IPS-NIHi7 (cell line): ENCODE measurements at regions not wholly inside any gene's neighbourhood (a gene's known extent, or its start where the extent isn't known, plus 50 kb on each side); places are given as distances from the start of the nearest gene placed in this dataset.

Source experiments
- DNase-seq: peaks from one replicate; pipeline ENCODE4 v3.0.0; 2012; ENCODE audit warnings: mixed read lengths; ENCODE audit errors: extremely low spot score

DNA sequence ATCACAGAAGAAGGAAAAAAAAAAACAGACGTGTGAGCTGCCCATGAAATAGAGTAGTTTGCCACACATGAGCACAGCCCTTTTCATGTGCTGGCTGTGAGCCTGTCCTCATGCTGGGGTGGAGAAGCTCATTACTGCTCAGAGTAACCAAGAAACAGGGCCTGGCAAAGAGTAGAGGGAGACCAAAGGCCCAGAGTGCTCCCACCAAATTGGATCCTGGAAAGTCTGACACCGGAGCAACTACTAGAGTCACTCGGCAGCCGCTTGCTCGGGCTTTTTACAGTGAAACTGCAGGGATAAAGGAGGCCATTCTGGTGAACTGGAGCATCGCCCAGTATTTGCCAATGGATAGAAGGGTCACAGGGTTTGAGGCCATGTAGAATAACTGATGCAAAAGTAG lies 64.4 kb upstream of the BARHL2 start:
- DNase-seq: no peak

DNA sequence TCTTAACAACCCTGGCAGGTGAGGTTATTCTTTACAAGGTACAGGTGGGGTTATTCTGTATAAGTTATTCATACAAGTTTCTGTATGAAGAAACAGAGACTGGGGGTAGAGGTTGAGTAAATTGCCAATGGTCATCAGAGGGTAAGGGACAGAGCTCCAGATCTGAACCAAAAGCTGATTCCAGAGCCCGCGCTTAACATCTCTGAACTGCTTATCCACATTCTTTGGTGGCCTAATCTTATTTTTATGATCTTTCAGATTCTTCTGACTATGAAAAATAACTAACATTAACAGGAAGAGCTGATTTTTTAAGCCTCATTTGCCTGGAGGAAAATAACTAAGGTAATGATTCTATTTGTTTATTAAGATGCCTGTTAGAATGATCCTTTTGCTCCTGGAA lies 63.9 kb upstream of the BARHL2 start:
- DNase-seq: no peak

DNA sequence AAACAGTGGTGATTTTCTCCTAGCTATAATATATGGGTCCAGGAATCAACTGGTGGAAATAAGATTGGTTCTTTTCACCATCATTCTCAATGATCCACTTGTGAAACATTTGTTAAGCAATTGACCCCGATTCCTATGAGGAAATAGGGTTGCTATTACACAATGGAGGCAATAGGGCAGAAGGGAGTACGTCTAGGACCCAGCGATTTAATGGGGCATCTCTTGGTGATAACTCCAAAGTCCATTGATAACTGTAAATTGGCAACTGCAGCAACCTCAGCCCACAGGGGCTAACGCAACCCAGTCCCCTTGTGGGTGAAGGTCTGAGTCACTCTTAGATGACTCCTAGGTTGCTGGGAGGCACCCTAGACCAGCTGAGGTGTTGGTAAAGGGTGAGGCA lies 62.5 kb upstream of the BARHL2 start:
- no peak for DNase-seq

DNA sequence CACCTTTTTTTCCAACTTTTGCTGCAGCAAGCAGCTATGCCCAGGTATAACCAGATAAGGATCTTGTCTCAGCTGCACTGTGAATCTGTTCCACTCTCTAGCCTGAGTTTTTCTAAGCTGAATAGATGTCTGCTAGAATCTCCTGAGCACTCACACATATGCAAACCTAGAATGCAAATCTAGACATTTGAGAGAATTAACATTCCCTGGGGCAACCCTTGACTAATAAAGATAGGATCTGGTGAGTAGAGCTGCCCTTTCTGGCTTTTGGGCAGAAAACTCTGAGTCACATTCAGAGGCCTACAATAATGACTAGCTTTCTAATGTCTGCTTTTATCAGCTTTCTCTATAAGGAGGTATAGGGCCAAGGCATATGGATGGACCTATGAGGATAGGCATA lies 61.4 kb upstream of the BARHL2 start:
- DNase-seq: no peak

DNA sequence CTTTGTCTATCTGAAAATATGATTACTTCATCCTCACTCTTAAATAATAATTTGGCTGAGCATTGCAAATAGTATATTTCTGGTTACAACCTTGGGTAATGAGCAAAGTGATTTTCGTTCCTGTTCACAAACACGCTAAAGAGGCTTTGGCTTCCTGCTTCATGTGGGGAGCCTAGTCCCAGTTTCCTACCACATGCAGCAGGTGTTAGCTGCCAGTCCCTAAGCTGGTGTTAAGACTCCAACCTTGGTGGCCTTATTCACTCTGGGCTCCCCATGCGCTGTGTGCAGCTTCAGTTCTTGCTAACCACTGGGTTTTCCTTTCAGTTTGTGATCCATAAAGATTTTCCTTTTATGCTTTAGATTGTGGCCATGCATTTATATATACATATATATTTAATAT lies 56.7 kb upstream of the BARHL2 start:
- no peak for DNase-seq

DNA sequence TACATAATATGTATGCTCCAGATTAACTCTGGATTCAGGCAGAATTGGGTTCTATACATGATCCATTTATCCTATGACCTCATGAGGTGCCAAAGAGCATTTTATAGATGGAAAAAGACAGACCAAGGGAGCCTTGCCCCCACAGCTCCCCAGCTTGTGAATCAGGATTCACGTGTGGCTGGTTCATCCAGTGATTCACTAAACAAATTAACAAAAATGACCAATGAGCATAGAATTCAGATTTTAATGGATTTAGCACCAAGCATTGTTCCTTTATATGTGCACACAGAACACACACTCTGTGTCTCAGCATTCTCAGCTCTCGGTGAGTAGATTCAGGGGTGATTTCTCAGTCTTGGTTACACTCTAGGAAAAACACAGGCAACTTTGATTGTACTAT lies 51.7 kb upstream of the BARHL2 start:
- no peak for DNase-seq

DNA sequence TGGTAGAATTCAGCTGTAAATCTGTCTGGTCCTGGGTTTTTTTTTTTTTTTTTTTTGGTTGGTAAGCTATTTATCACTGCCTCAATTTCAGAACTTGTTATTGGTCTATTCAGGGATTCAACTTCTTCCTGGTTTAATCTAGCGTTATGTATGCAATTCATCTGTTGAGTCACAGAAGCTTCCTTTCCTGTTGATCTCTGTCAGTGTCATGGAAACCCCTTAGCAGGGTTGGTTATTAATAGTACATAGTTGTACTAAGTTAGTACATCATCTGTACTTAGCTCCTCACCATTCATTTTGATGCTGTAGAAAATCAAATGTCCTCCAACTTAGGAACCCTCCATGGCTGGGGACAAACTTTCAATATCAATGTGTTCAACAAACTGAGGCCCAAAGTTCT lies 51.0 kb upstream of the BARHL2 start:
- no peak for DNase-seq
